KMS-11 (cell line): ENCODE measurements at regions not wholly inside any gene's neighbourhood (a gene's known extent, or its start where the extent isn't known, plus 50 kb on each side); places are given as distances from the start of the nearest gene placed in this dataset.
"Not testable (repeated sequence)": the region's sequence is repeated elsewhere in the genome, so short reads cannot be mapped to it uniquely, and the experiment has no call there.

Experiments
- H2AFZ ChIP-seq: fragments of 200-600 bp; sonication (generic); 2 replicates; pipeline ENCODE4 v1.6.1; 2016; ENCODE audit warnings: antibody characterized with exemption, mixed run types, low read depth
- H3K27ac ChIP-seq: fragments of 200-600 bp; sonication (generic); 2 replicates; pipeline ENCODE4 v1.6.1; 2016; ENCODE audit warnings: mild to moderate bottlenecking, mixed run types
- H3K27me3 ChIP-seq: fragments of 200-600 bp; sonication (generic); 2 replicates; pipeline ENCODE4 v1.6.1; 2017; ENCODE audit warnings: mild to moderate bottlenecking, low read depth, mixed run types, moderate library complexity; ENCODE audit not compliant: insufficient read depth
- H3K36me3 ChIP-seq: fragments of 200-600 bp; sonication (generic); 2 replicates; pipeline ENCODE4 v1.6.1; 2017; ENCODE audit warnings: mild to moderate bottlenecking, mixed run types; ENCODE audit not compliant: insufficient read depth
- H3K4me1 ChIP-seq: fragments of 200-600 bp; sonication (generic); 2 replicates; pipeline ENCODE4 v1.6.1; 2016; ENCODE audit warnings: mild to moderate bottlenecking, low read depth, mixed run types; ENCODE audit not compliant: poor library complexity, severe bottlenecking
- H3K4me2 ChIP-seq: fragments of 200-600 bp; sonication (generic); 2 replicates; pipeline ENCODE4 v1.7.0; 2016; ENCODE audit warnings: mild to moderate bottlenecking, mixed run types
- H3K4me3 ChIP-seq: fragments of 200-600 bp; sonication (generic); IDR thresholded peaks from 2 replicates; pipeline ENCODE4 v1.6.1; 2017; ENCODE audit warnings: low read depth, low read length, mixed read lengths; ENCODE audit not compliant: insufficient read depth
- H3K79me2 ChIP-seq: fragments of 200-600 bp; sonication (generic); 2 replicates; pipeline ENCODE4 v1.6.1; 2016; ENCODE audit warnings: low read depth, mixed run types; ENCODE audit not compliant: insufficient read depth
- H3K9ac ChIP-seq: fragments of 200-600 bp; sonication (generic); 2 replicates; pipeline ENCODE4 v1.6.1; 2016; ENCODE audit warnings: mild to moderate bottlenecking, mixed run types
- H4K20me1 ChIP-seq: fragments of 200-600 bp; sonication (generic); 2 replicates; pipeline ENCODE4 v1.6.1; 2016; ENCODE audit warnings: mild to moderate bottlenecking, mixed run types; ENCODE audit not compliant: insufficient read depth
- TF ChIP-seq, protein P1 (sequence below): fragments of 200-600 bp; sonication (generic); conservative IDR thresholded peaks from 2 replicates; pipeline ENCODE4 v1.6.1; 2017; ENCODE audit warnings: low read depth, mild to moderate bottlenecking, antibody characterized with exemption, low read length, moderate library complexity, mixed read lengths

DNA sequence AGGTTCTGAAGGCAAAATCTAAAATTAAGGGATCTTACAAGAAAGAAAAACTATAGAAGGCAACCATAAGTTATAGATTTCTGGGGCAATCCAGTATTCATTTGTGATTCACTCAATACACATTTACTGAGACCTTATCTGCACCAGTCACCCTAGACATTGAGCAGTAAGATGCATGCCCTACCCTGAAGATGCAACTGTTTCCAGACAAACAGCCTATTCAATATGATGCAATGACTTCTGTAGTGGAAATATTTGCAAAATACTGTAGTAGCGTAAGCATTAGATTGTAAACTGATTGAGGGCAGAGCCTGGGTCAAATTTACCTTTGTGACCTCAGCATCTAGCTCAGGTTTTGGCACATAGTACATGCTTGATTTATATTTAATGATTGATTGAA is 256.2 kb upstream of the ACTBL2 start:
- Histone ChIP-seq H3K4me1 (peaks cover 9% of the 10 kb centered on the region), H3K27ac (no peak overlapping the region), H3K36me3 (no peaks in the 10 kb centered on the region), H3K9ac (no peak overlapping the region), H4K20me1 (no peaks in the 10 kb centered on the region), H3K27me3 (no peaks in the 10 kb centered on the region), H3K4me3 (no peak overlapping the region), H3K79me2 (no peaks in the 10 kb centered on the region), H3K4me2 (no peak overlapping the region), H2AFZ (no peak overlapping the region)
- TF ChIP-seq, protein P1, sequence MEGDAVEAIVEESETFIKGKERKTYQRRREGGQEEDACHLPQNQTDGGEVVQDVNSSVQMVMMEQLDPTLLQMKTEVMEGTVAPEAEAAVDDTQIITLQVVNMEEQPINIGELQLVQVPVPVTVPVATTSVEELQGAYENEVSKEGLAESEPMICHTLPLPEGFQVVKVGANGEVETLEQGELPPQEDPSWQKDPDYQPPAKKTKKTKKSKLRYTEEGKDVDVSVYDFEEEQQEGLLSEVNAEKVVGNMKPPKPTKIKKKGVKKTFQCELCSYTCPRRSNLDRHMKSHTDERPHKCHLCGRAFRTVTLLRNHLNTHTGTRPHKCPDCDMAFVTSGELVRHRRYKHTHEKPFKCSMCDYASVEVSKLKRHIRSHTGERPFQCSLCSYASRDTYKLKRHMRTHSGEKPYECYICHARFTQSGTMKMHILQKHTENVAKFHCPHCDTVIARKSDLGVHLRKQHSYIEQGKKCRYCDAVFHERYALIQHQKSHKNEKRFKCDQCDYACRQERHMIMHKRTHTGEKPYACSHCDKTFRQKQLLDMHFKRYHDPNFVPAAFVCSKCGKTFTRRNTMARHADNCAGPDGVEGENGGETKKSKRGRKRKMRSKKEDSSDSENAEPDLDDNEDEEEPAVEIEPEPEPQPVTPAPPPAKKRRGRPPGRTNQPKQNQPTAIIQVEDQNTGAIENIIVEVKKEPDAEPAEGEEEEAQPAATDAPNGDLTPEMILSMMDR = no peak

DNA sequence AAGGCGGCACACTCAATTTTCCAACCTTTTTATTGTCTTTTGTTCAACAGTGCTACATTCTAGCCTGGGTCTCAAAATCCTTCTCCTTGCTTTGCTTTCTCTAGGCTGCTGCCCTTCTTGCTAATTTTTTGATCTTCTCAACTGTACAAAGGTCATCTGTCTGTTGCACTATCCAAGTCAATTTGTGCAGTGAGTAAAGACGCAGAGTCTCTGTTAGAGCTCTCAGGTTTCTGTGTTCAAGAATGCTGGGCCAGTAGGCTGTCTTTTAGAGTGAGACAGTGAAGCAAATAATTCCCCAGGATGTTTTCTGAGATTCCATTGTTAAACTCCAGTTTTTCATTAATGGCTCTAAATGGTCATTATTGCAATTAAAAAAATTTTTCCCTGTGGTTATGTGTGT is 255.7 kb upstream of the ACTBL2 start:
- Histone ChIP-seq H3K36me3 (no peaks in the 10 kb centered on the region), H3K27me3 (no peaks in the 10 kb centered on the region), H3K4me2 (no peak overlapping the region), H3K27ac (no peak overlapping the region), H3K79me2 (no peaks in the 10 kb centered on the region), H4K20me1 (no peaks in the 10 kb centered on the region), H3K4me1 (peaks cover 14% of the 10 kb centered on the region), H3K4me3 (no peak overlapping the region), H2AFZ (no peak overlapping the region), H3K9ac (no peak overlapping the region)
- TF ChIP-seq, protein P1 = no peak

DNA sequence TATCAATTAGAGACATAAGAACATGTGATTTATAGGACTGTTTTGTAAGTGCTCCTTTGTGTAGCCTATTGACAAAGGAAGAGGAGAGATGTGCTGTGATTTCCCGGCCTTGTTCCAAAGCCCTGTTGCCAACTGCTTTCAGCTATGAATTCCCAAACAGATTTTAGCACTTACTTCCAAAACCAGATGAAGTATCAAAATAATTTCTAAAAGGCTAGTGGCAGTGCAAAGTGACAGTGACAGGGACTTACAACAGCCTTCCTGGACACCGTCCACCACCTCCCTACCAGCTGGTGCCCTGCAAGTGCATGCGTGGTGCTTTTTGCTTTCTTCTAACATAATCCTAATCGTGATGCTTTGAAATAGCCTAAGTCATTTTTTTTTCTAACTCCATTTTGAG is 254.1 kb upstream of the ACTBL2 start:
- no peak overlapping the region for H2AFZ ChIP-seq
- H3K4me1 ChIP-seq = peaks cover 23% of the 10 kb centered on the region
- no peak overlapping the region for H3K4me3 ChIP-seq
- no peak overlapping the region for H3K4me2 ChIP-seq
- no peaks in the 10 kb centered on the region for H3K36me3 ChIP-seq
- H3K27ac ChIP-seq = no peak overlapping the region
- H3K79me2 ChIP-seq = no peaks in the 10 kb centered on the region
- no peaks in the 10 kb centered on the region for H3K27me3 ChIP-seq
- H4K20me1 ChIP-seq = no peaks in the 10 kb centered on the region
- TF ChIP-seq, protein P1 = no peak
- no peak overlapping the region for H3K9ac ChIP-seq

DNA sequence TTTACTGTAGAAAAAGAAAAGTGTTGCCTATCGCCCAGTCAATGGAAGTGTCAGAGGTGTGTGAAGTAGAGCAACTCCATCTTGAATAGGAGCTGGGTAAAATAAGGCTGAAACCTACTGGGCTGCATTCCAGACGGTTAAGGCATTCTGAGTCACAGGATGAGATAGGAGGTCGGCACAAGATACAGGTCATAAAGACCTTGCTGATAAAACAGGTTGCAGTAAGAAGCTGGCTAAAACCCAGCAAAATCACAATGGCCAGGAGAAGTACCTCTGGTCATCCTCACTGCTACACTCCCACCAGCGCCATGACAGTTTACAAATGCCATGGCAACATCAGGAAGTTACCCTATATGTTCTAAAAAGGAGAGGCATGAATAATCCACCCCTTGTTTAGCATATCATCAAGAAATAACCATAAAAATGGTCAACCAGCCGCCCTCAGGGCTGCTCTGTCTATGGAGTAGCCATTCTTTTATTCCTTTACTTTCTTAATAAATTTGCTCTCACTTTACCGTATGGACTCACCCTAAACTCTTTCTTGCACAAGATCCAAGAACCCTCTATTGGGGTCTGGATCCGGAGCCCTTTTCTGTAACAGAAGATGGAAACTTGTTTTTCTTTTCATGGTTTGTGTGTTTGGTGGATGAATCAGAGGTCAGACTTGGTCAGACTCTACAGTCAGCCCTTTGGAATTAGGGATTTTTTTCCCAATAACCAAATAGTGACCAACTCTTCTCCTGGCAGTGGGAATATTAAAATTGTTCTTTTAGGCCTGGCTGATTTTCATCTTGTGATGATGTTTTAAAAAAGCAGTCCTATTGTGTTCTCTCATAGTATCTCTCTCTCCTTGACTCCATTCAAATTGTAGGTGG is 252.9 kb upstream of the ACTBL2 start:
- not testable (repeated sequence) for H3K4me2 ChIP-seq, H3K4me3 ChIP-seq, H3K79me2 ChIP-seq, H2AFZ ChIP-seq, H3K27ac ChIP-seq, H3K36me3 ChIP-seq, H3K27me3 ChIP-seq, H4K20me1 ChIP-seq, H3K9ac ChIP-seq
- peaks cover 23% of the 10 kb centered on the region for H3K4me1 ChIP-seq

DNA sequence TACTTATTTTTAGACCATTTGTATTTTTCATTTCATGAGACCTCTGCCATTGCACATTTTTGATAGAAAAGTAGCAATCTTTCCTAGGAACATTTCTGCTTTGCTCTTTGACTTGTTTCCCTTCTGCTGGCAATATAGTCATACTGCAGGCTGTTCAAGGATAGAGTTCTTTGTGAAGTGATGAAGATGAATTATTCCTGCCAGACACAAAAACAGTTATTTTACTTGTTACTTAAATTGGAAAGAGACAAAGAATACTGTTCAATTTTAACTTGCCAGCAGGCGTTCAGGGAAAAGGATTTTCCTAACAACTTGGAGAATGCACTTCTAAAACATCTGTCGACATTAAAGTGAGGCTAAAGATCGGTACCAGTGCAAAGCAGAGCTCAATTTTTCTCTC is 251.7 kb upstream of the ACTBL2 start:
- no peaks in the 10 kb centered on the region for H3K27me3 ChIP-seq
- H3K4me2 ChIP-seq = peak overlapping the region; percentile 31; the same call in 1 of the 2 replicates
- no peak overlapping the region for H3K9ac ChIP-seq
- no peaks in the 10 kb centered on the region for H3K36me3 ChIP-seq
- H3K4me3 ChIP-seq = no peak overlapping the region
- TF ChIP-seq, protein P1 = no peak
- no peaks in the 10 kb centered on the region for H3K79me2 ChIP-seq
- H3K27ac ChIP-seq = no peak overlapping the region
- no peak overlapping the region for H2AFZ ChIP-seq
- H4K20me1 ChIP-seq = no peaks in the 10 kb centered on the region; the same call in 1 of the 2 replicates
- H3K4me1 ChIP-seq = peaks cover 23% of the 10 kb centered on the region
